ENCODE measurements at regions not wholly inside any gene's neighbourhood (a gene's known extent, or its start where the extent isn't known, plus 50 kb on each side); places are given as distances from the start of the nearest gene placed in this dataset.

- H3K27ac ChIP-seq, result no peak overlapping the region
- no peaks in the 10 kb centered on the region for H3K36me3 ChIP-seq
- H3K27me3 ChIP-seq, result no peaks in the 10 kb centered on the region
- no peaks in the 10 kb centered on the region for H3K9me3 ChIP-seq
- DNase-seq (ENCODE audit: extremely low spot score in 2 of 2), result no peak
- H3K4me1 ChIP-seq, result no peaks in the 10 kb centered on the region
- H3K4me3 ChIP-seq, result no peak overlapping the region
- TF ChIP-seq POLR2AphosphoS5 (IDR thresholded peaks at IDR 0.05; ENCODE audit: insufficient read depth in 1 of 2, low read depth in 1 of 2), result no peak
- no peak for TF ChIP-seq CTCF (IDR thresholded peaks at IDR 0.05)
- TF ChIP-seq POLR2A (IDR thresholded peaks at IDR 0.05), result no peak
- intact Hi-C loops (cut with DNase I), result no loop called here
Observed at GRCh38 chr5:8848366-8848765, 697.5 kb downstream of the SEMA5A start.

GRCh38 chr5:8848997-8849594, 696.8 kb downstream of the SEMA5A start:
- Histone ChIP-seq H3K27me3 (no peaks in the 10 kb centered on the region), H3K36me3 (no peaks in the 10 kb centered on the region), H3K4me3 (no peak overlapping the region), H3K9me3 (no peaks in the 10 kb centered on the region), H3K4me1 (no peaks in the 10 kb centered on the region), H3K27ac (no peak overlapping the region)
- intact Hi-C loops (cut with DNase I), result no loop called here
- TF ChIP-seq POLR2A (IDR thresholded peaks at IDR 0.05) (no peak), POLR2AphosphoS5 (IDR thresholded peaks at IDR 0.05; ENCODE audit: insufficient read depth in 1 of 2, low read depth in 1 of 2) (no peak), CTCF (IDR thresholded peaks at IDR 0.05) (no peak)
- no peak for DNase-seq (ENCODE audit: extremely low spot score in 2 of 2)

GRCh38 chr5:8851101-8851500, 694.8 kb downstream of the SEMA5A start:
- intact Hi-C loops (cut with DNase I), result no loop called here
- no peaks in the 10 kb centered on the region for H3K27me3 ChIP-seq
- H3K36me3 ChIP-seq, result no peaks in the 10 kb centered on the region
- no peak for TF ChIP-seq POLR2A (IDR thresholded peaks at IDR 0.05)
- no peak for TF ChIP-seq CTCF (IDR thresholded peaks at IDR 0.05)
- DNase-seq (ENCODE audit: extremely low spot score in 2 of 2), result no peak
- H3K27ac ChIP-seq, result no peak overlapping the region
- no peaks in the 10 kb centered on the region for H3K9me3 ChIP-seq
- H3K4me1 ChIP-seq, result no peaks in the 10 kb centered on the region
- H3K4me3 ChIP-seq, result no peak overlapping the region

GRCh38 chr5:8857051-8857450, 688.8 kb downstream of the SEMA5A start:
- Histone ChIP-seq H3K27me3 (no peaks in the 10 kb centered on the region), H3K27ac (no peak overlapping the region), H3K4me1 (no peaks in the 10 kb centered on the region), H3K9me3 (no peaks in the 10 kb centered on the region), H3K4me3 (no peak overlapping the region), H3K36me3 (no peaks in the 10 kb centered on the region)
- TF ChIP-seq POLR2AphosphoS5 (IDR thresholded peaks at IDR 0.05; ENCODE audit: insufficient read depth in 1 of 2, low read depth in 1 of 2), result peak in 1 of 2 donors; percentile 13
- TF ChIP-seq CTCF (IDR thresholded peaks at IDR 0.05), result no peak
- no peak for DNase-seq (ENCODE audit: extremely low spot score in 2 of 2)
- intact Hi-C loops (cut with DNase I), result no loop called here

GRCh38 chr5:8861764-8862163, 684.1 kb downstream of the SEMA5A start:
- Histone ChIP-seq H3K36me3 (no peaks in the 10 kb centered on the region), H3K9me3 (no peaks in the 10 kb centered on the region), H3K4me3 (no peak overlapping the region), H3K27ac (no peak overlapping the region), H3K27me3 (no peaks in the 10 kb centered on the region), H3K4me1 (no peaks in the 10 kb centered on the region)
- intact Hi-C loops (cut with DNase I), result no loop called here
- DNase-seq (ENCODE audit: extremely low spot score in 2 of 2), result no peak
- TF ChIP-seq POLR2A (IDR thresholded peaks at IDR 0.05) (no peak), CTCF (IDR thresholded peaks at IDR 0.05) (no peak), POLR2AphosphoS5 (IDR thresholded peaks at IDR 0.05; ENCODE audit: insufficient read depth in 1 of 2, low read depth in 1 of 2) (no peak)
